Keratinocyte (primary cell): ENCODE measurements at regions not wholly inside any gene's neighbourhood (a gene's known extent, or its start where the extent isn't known, plus 50 kb on each side); places are given as distances from the start of the nearest gene placed in this dataset.

Experiments used
- CTCF ChIP-seq, 3 experiments: IDR thresholded peaks in 1 of 3; conservative IDR thresholded peaks in 1 of 3; optimal IDR thresholded peaks in 1 of 3; 2 replicates in 2 of 3; 3 replicates in 1 of 3; pipeline versions ENCODE3 to v1.5.1; 2011; ENCODE audit warnings: low read length in 3 of 3, mild to moderate bottlenecking in 3 of 3, moderate library complexity in 2 of 3, control low read depth in 1 of 3, inconsistent platforms in 1 of 3; ENCODE audit not compliant: insufficient read depth in 2 of 3; ENCODE audit errors: extremely low read depth in 1 of 3
- EZH2 ChIP-seq: IDR thresholded peaks from one replicate; pipeline ENCODE4 v1.6.1; 2012; ENCODE audit warnings: inconsistent platforms, mild to moderate bottlenecking, low read length, moderate library complexity

GRCh38 chr22:48342732-48343131 lies 1484.9 kb downstream of the BRD1 start:
- TF ChIP-seq CTCF (optimal IDR thresholded peaks at IDR 0.05 in 1 of 3, IDR thresholded peaks at IDR 0.05 in 1 of 3, conservative IDR thresholded peaks at IDR 0.05 in 1 of 3; ENCODE audit: extremely low read depth in 1 of 3, insufficient read depth in 2 of 3, low read length in 3 of 3) (no peak), EZH2 (no peak)
